Right renal cortex interstitium (tissue), 3 donors: ENCODE measurements at regions not wholly inside any gene's neighbourhood (a gene's known extent, or its start where the extent isn't known, plus 50 kb on each side); places are given as distances from the start of the nearest gene placed in this dataset.
"Not testable (repeated sequence)": the region's sequence is repeated elsewhere in the genome, so short reads cannot be mapped to it uniquely, and the experiment has no call there.

Experiments
- DNase-seq, 3 donors: peaks; one replicate each; pipeline ENCODE4 v3.0.0-alpha.2; 2013; ENCODE audit warnings: low read depth in 3 of 3, low spot score in 2 of 3

DNA sequence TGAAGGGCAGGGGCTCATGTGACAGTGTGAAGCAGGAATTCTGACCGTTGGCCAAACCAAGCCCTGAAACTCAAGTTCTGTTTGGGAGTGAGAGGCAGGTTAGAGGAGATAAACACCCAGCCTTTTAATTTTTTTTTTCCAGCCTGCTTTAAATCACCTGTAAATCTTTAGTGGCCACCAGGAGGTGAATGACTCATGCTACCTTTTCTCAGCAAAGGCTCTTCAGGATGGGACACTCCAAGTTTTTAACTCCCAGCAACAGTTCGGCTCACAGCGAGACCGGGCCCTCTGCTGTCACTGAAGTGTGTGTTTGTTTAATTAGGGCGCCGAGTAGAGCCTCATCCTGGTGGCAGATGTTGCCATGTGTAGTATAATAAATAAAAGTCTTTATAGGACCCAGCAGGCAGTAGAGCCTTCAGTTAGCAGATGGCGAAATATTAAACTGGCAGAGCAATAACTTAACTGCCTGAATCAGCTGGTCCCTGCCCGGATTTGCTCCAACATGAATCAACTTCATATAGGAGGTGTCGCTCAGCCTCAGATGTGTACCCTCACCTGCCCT, 180.3 kb downstream of the NPIPA7 start:
- not testable (repeated sequence) for DNase-seq

DNA sequence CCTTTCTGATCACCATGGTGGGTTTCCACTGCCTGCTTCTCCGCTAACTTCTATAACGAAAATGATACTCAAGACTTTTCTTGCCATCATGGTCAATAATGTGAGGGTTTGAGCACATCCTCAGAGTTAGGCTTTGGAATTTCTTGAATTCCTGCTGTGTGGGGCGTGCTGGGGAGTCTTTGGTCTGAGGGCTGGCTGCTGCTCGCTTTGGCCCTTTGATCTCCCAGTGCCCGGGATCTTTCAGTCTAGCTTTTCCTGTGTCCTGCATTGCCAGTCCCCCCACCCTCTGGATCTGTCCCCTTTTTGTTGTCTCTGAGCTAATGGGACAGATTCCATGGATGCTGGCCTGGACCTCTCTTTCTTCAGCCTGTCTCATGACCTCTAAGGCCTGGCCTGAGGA, 182.6 kb downstream of the NPIPA7 start:
- not testable (repeated sequence) for DNase-seq

DNA sequence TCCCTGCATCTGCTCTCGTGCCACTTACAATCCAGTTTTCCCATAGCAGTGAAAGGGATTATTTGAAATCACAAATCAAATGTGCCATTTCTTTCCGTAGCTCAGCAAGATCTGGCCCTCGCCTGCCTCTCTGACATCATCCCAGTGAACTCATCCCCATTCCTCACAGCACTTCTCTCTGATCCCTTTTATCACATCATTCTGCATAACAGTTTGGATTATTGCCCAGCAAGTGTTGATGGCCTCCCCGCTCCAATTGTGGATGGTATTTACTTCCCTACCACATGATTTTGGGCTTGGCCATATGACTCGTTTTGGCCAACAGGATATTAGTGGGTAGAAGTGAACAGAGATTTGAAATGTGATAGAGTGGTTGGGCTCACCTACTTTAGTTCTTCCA, 185.0 kb downstream of the NPIPA7 start:
- DNase-seq: not testable (repeated sequence)

GRCh38 chr16:16565326-16565725, 186.4 kb downstream of the NPIPA7 start:
- DNase-seq: not testable (repeated sequence)

DNA sequence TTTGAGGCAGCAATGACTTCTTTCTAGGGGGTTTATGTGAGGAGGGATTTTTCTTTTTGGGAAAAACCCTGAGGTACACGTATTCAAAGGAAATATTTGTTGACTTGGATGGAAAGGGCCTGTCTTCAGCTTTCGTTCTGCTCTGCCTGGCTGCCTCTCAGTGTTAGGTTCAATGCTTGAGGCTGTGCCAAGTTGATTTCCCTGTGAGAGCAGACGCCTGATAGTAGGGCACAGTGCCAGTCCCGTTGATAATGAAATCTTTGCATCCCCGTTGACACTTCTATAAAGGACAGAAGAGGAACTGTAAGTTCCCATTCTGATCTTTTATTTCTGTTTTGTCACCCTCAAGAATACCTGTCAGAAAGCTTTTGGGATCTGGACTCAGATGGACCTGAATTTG, 191.1 kb downstream of the NPIPA7 start:
- not testable (repeated sequence) for DNase-seq

GRCh38 chr16:16570874-16571273, 191.9 kb downstream of the NPIPA7 start:
- not testable (repeated sequence) for DNase-seq

DNA sequence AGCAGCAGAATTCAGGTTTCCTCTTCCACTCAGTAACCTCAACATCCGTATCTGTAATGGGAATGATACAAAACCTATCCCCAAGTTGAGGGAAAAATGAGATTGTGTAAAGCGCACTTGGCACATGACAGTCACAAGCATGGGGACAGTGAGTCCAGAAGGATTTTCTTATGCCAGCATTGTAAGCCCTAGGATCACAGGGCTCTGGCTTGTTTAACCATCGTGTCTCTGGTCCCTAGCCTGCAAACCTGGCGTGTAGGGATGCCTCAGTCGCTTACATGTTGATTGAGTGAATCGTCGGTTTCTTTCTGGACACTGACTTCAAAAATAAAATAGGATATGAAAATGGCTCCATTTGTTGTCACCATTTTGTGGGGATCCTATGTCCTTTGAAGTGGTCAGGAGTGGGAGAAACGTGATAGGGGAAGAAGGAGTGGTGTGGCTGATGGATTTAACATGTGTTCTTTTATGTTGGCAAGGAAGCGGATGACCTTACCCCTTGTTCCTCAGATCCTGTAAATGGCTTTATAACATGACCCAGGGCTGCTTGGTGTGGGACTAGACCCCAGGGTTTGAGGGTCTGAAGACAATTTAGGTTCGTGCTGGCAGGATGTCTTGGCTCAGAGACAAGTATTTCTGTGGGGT, 193.3 kb downstream of the NPIPA7 start:
- not testable (repeated sequence) for DNase-seq

- not testable (repeated sequence) for DNase-seq
Measured at GRCh38 chr16:16577062-16577461, 198.1 kb downstream of the NPIPA7 start.

DNA sequence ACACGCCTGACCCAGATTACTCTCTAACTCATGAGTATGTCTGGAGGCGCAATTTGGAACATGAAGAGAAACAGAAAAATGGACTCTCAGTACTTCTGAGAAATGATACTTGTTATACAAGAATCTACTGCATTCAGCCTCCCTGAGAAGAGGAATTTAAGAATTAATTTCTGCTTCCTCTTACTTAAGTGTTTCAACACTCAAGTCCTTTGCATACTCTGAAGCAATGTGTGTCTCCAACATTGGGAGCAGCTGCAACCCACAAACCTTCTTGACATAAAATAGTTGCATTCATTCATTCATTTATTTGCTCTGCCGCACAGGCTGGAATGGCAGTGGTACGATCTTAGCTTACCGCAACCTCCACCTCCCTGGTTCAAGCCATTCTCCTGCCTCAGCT, 199.8 kb downstream of the NPIPA7 start:
- DNase-seq: no peak

DNA sequence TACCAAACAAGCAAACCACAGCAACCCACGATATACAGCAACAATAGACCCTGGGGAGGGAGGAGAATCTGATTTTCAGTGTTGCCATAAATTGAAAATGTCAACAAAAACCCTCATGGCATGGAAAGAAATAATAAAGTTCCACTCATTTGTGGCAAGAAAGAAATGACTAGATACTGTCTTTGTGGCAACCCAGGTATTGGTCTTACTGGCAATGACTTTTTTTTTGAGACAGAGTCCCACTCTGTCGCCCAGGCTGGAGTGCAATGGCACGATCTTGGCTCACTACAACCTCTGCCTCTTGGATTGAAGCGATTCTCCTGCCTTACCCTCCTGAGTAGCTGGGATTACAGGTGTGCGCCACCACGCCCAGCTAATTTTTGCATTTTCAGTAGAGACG, 204.0 kb downstream of the NPIPA7 start:
- not testable (repeated sequence) for DNase-seq

- DNase-seq: not testable (repeated sequence)
Measured at GRCh38 chr16:16586073-16586651, 207.2 kb downstream of the NPIPA7 start.

DNA sequence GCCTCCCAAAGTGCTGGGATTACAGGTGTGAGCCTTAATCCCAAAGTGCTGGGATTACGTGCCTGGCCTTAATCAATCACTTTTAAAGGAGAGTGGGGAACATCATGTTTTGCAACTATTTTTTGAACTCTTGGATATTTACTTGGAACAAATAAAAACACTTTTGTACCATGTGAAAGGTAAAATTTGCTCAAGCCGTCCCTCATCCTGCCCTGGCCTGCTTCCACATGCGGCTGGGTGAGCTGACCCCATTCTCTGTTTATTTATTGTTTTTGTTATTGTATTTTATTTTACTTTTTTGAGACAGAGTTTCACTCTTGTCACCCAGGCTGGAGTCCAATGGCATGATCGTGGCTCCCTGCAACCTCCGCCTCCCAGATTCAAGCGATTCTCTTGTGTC, 208.0 kb downstream of the NPIPA7 start:
- not testable (repeated sequence) for DNase-seq

DNA sequence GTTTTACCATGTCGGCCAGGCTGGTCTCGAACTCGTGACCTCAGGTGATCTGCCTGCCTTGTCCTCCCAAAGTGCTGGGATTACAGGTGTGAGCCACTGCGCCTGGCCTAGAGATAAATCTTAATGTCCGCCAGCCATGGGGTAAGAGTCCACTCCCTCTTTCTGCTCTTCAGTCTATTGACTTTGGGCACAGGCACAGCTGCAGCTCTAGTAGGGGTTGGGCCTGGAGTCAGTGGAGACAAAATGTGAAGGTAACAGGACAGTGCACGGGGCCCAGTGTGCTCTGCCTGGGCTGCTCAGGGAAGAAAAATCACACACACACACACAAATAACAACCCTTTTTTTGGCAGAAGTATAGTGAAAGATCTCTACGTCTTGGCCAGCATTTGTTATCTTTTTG, 209.5 kb downstream of the NPIPA7 start:
- DNase-seq: not testable (repeated sequence)

- not testable (repeated sequence) for DNase-seq
Measured at GRCh38 chr16:16590654-16591318, 211.8 kb downstream of the NPIPA7 start.

- not testable (repeated sequence) for DNase-seq
Measured at GRCh38 chr16:16593156-16593863, 214.4 kb downstream of the NPIPA7 start.

DNA sequence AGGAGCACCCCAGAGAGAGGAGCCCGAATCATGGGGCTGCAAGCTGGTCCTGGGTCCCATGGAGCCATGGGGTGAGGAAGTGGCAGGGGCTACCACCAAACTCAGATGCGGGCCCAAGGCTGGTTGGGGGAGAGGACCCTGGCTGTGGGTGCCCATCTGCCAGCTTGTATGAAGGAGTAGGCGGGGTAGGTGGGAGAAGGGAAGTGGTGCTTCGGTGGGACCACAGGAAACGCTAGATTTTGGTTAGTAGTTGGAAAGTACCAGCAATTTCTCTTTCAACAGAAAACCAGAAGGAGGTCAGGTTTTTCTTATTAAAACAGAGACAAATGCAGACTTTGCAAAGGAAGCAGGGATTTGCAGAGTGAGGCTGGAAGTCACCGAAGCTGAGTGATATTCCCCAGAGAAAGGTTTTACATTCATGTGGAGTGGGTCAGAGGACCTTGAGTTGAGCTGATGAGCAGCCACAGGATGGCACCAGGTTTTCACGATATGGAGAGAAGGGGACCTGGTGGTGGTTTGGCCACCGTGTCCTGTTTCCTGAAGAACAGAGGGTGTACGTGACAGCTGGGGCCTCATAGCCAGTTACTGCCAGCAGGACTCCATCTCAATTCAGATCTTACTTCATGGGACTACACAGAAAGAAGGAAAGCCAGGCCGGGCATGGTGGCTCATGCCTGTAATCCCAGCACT, 216.2 kb downstream of the NPIPA7 start:
- not testable (repeated sequence) for DNase-seq

- not testable (repeated sequence) for DNase-seq
Measured at GRCh38 chr16:16601239-16601638, 222.3 kb downstream of the NPIPA7 start.

DNA sequence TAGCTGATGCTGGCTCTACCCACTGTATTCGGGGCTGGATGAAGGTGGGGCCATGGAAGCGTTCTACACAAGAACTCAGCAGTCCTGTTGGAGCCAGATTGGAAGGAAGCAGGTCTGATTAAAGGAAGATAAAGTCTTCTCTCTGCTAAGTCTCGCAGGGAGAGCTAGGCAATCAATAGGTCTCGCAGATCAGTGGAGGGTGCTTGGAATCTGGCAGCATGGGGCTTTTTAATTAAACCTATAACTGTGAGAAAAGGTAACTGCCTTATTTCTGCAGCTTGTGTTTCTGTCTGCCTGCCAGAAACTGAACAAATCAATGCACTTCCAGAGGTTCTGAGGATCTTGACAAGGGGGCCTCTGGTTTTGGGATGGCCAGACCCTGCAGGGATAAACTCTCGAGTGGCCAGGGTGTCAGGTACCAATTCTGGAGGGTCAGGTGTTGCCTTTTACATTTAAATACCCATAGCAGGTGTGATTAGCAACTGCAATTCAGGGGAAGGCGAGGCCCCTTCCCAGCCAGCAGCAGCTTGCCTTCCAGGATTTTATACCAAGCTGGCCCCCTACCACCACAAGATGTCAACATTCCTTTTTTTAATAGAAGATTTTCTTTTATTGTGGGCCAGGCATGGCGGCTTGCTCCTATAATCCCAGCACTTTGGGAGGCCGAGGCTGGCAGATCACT, 228.6 kb downstream of the NPIPA7 start:
- not testable (repeated sequence) for DNase-seq

DNA sequence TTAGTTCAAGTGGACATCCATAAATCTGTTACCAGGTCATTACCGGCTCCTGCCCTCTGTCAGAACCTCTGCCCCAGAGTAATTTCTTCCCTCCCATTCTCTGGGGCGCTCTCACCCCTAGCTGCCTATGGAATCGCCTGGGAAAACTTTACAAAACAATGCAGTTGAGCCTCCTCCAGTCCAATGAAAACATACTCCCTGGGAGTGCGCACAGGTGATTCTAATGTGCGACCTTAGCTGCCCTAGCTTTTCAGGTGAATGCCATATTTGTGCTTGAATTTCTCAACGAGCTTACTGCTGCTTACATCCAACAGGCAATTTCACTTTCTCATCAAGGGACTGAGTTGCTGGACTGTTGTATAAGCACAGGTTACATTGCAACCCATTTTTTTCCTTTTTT, 230.7 kb downstream of the NPIPA7 start:
- DNase-seq: not testable (repeated sequence)
